Right lobe of liver (tissue), 6 donors: ENCODE measurements at regions not wholly inside any gene's neighbourhood (a gene's known extent, or its start where the extent isn't known, plus 50 kb on each side); places are given as distances from the start of the nearest gene placed in this dataset.

Experiments
- ATAC-seq, 4 donors: fragments of 200-7000 bp; cut with Tn5 transposase; one replicate each; pipeline ENCODE4 v1.9.1; 2020; ENCODE audit warnings: mild to moderate bottlenecking in 4 of 4, moderate library complexity in 4 of 4
- DNase-seq, 3 donors: peaks; one replicate each; pipeline ENCODE4 v3.0.0-alpha.2; 2020
- H3K27ac ChIP-seq, 3 donors: fragments of 200-600 bp; one replicate each; pipeline ENCODE4 v1.8.0; 2022
- H3K27me3 ChIP-seq, 2 donors: fragments of 200-600 bp; one replicate each; pipeline ENCODE4 v1.8.0; 2022
- H3K36me3 ChIP-seq, 4 donors: fragments of 200-600 bp; sonication (generic) in 1 of 4; one replicate each; pipeline versions ENCODE4 v1.5.1 to v1.8.0; 2017 to 2022; ENCODE audit warnings: control low read depth in 1 of 4
- H3K4me1 ChIP-seq, 4 donors: fragments of 200-600 bp; sonication (generic) in 1 of 4; one replicate each; pipeline versions ENCODE4 v1.5.1 to v1.8.0; 2017 to 2022; ENCODE audit warnings: control low read depth in 1 of 4
- H3K4me3 ChIP-seq, 3 donors: fragments of 200-600 bp; one replicate each; pipeline ENCODE4 v1.8.0; 2022
- H3K9me3 ChIP-seq, 4 donors: fragments of 200-600 bp; sonication (generic) in 1 of 4; one replicate each; pipeline versions ENCODE4 v1.5.1 to v1.8.0; 2017 to 2022; ENCODE audit warnings: control low read depth in 1 of 4
- POLR2A ChIP-seq: fragments of 450-650 bp; IDR thresholded peaks from one replicate; pipeline ENCODE4 v1.6.1; 2017; ENCODE audit warnings: antibody characterized with exemption, mild to moderate bottlenecking
- WGBS: methylation state at CpG from one replicate; pipeline ENCODE4 v1.1.6; 2018; ENCODE audit warnings: low coverage, low lambda C conversion rate; ENCODE audit not compliant: insufficient coverage; ENCODE audit errors: missing lambda C conversion rate; 5-methylcytosine and 5-hydroxymethylcytosine counted together
- intact Hi-C, 2 donors: fragments of 100-400 bp; cut with DNase I; formaldehyde crosslinking; loops; one replicate each; pipeline versions ENCODE4 v1.11.2 to v1.14.1; 2022
- TF ChIP-seq, protein P1 (sequence below), 4 donors: fragments of 200-600 bp in 3 of 4; fragments of 450-650 bp in 1 of 4; IDR thresholded peaks; one replicate each; pipeline versions ENCODE4 v1.5.1 to v1.8.0; 2016 to 2022; ENCODE audit warnings: antibody characterized with exemption in 4 of 4, mild to moderate bottlenecking in 2 of 4
- donor health status: DM: no; HTN: yes; CAD: no.
- donor health status: DM: no; HTN: no; CAD: no.
- donor health status: DM: no; HTN: no; CAD: no.
- donor health status: DM: no; HTN: yes; CAD: no.
- donor health status: DM: no; HTN: yes; CAD: no.

DNA sequence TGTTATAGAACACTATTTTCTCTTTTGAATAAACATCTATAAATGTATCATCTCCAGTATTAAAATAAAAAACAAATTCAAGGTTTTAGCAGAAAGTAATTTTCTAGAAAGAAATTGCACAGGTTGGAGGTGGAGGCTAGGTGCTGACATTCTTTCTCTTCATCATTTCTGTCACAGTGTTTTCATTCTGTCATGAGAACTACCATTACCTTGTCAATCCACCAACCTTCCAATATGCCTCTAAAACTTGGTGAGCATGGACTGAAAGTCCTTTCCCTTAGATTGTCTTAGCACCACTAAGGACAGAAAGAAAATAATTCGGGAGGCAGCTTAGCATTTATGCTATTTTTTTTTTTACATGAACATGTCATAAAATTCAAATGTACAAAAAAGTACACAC, 596.2 kb upstream of the DPPA4 start:
- H3K27me3 ChIP-seq: no peaks in the 10 kb centered on the region
- no peak overlapping the region for H3K27ac ChIP-seq
- DNase-seq (no peak), ATAC-seq (no peak)
- no peaks in the 10 kb centered on the region for H3K36me3 ChIP-seq
- no peaks in the 10 kb centered on the region for H3K9me3 ChIP-seq
- TF ChIP-seq POLR2A: no peak
- TF ChIP-seq, protein P1, sequence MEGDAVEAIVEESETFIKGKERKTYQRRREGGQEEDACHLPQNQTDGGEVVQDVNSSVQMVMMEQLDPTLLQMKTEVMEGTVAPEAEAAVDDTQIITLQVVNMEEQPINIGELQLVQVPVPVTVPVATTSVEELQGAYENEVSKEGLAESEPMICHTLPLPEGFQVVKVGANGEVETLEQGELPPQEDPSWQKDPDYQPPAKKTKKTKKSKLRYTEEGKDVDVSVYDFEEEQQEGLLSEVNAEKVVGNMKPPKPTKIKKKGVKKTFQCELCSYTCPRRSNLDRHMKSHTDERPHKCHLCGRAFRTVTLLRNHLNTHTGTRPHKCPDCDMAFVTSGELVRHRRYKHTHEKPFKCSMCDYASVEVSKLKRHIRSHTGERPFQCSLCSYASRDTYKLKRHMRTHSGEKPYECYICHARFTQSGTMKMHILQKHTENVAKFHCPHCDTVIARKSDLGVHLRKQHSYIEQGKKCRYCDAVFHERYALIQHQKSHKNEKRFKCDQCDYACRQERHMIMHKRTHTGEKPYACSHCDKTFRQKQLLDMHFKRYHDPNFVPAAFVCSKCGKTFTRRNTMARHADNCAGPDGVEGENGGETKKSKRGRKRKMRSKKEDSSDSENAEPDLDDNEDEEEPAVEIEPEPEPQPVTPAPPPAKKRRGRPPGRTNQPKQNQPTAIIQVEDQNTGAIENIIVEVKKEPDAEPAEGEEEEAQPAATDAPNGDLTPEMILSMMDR (IDR thresholded peaks at IDR 0.05): no peak
- 10% methylated on average over 1 of the region's 1 CpG for WGBS
- no peak overlapping the region for H3K4me3 ChIP-seq
- intact Hi-C loops: no loop called here
- H3K4me1 ChIP-seq: no peaks in the 10 kb centered on the region

DNA sequence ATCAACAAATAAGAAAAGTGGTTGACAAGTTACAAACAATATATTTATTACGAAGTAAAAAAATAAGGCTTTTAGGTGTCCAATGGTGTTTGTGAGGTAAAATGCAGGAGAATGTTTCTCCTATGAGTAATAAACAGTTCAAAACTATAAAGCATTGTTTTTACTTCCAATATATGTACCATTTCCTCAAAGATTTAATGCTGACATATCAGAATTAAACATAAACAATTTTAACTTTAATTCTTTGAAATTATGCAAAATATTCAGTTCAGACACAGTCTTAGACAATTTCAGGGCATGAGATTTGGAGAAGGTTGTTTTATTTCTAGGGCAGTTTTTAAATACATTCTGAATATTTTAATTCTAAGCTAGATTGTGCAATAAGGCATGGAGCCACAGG, 602.5 kb upstream of the DPPA4 start:
- whole genome bisulfite sequencing: 38% methylated on average over 1 of the region's 1 CpG
- Histone ChIP-seq H3K36me3 (no peaks in the 10 kb centered on the region), H3K4me3 (no peak overlapping the region), H3K27ac (no peak overlapping the region), H3K27me3 (no peaks in the 10 kb centered on the region), H3K4me1 (no peaks in the 10 kb centered on the region), H3K9me3 (no peaks in the 10 kb centered on the region)
- TF ChIP-seq, protein P1 (IDR thresholded peaks at IDR 0.05): no peak
- no peak for TF ChIP-seq POLR2A
- ATAC-seq: no peak
- intact Hi-C loops: no loop called here
- no peak for DNase-seq

DNA sequence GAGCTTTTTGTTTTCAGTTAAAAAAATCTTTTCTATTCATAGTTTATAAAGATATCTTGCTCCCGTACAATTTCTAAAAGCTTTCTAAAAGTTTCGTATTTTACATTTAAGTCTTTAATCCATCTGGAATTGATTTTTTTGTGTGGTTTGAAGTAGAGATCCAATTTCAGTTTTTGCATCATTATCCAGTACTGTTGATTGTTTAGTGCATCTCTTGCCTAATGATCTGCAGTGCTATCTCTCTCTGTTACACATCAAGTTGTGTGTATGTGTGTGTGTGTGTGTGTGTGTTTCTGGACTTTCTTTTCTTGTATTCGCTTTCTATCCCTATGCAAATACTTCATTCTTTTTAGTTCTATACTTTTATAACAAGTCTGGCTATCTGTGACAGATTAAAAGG, 605.8 kb upstream of the DPPA4 start:
- ATAC-seq: no peak
- Histone ChIP-seq H3K4me1 (no peaks in the 10 kb centered on the region), H3K4me3 (no peak overlapping the region), H3K27me3 (no peaks in the 10 kb centered on the region), H3K9me3 (no peaks in the 10 kb centered on the region), H3K36me3 (no peaks in the 10 kb centered on the region), H3K27ac (no peak overlapping the region)
- DNase-seq: no peak
- WGBS: 42% methylated on average over 3 of the region's 3 CpGs
- TF ChIP-seq POLR2A: no peak
- TF ChIP-seq, protein P1 (IDR thresholded peaks at IDR 0.05): no peak
- intact Hi-C loops: no loop called here

DNA sequence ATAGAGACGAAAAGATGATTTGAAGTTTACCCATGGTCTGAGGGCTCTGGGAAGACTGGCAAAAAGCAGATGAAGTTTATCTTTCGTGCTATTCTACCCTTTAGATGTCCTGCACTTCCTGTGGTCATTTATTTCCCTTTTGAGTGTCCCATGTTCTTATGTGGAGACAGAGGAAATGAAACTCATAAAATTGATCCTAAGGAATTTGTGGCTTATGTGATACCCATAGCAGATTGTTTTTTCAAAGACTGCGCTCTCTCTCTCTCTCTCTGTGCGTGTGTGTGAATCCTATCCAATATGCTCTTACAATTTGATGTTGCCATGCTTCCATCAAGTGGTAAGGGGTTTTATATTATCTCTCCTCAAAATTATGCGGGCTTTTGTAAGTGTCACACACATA, 607.5 kb upstream of the DPPA4 start:
- no peak overlapping the region for H3K4me3 ChIP-seq
- H3K9me3 ChIP-seq: no peaks in the 10 kb centered on the region
- TF ChIP-seq, protein P1 (IDR thresholded peaks at IDR 0.05): no peak
- TF ChIP-seq POLR2A: no peak
- no peak overlapping the region for H3K27ac ChIP-seq
- 56% methylated on average over 5 of the region's 5 CpGs for WGBS
- ATAC-seq: no peak
- no peaks in the 10 kb centered on the region for H3K36me3 ChIP-seq
- intact Hi-C loops: no loop called here
- no peak for DNase-seq
- no peaks in the 10 kb centered on the region for H3K4me1 ChIP-seq
- no peaks in the 10 kb centered on the region for H3K27me3 ChIP-seq

DNA sequence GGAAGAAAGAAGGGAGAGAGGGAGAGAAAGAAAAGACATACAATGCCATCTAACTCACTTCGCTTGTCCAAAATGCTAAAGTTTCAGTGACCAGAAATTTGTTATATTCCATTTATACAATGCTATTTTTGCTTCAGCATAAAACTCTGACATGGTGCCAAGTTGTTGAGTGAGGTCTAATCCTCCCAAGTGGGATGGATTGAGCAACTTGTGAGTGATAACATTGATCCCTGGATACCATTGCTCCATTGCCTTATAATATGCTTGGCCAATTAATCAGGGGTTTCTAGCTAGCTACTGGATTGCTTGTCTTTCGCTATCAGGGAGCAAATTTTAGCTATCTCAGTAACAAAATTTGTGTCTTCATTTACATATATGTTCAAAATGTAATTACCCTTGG, 615.6 kb upstream of the DPPA4 start:
- ATAC-seq: no peak
- Histone ChIP-seq H3K36me3 (no peaks in the 10 kb centered on the region), H3K4me1 (no peaks in the 10 kb centered on the region), H3K27ac (no peak overlapping the region), H3K27me3 (no peaks in the 10 kb centered on the region), H3K9me3 (no peaks in the 10 kb centered on the region), H3K4me3 (no peak overlapping the region)
- TF ChIP-seq POLR2A: no peak
- TF ChIP-seq, protein P1 (IDR thresholded peaks at IDR 0.05): no peak
- 50% methylated on average over 2 of the region's 2 CpGs for WGBS
- no peak for DNase-seq
- intact Hi-C loops: no loop called here
